ENCODE measurements at regions not wholly inside any gene's neighbourhood (a gene's known extent, or its start where the extent isn't known, plus 50 kb on each side); places are given as distances from the start of the nearest gene placed in this dataset.
"Not testable (repeated sequence)": the region's sequence is repeated elsewhere in the genome, so short reads cannot be mapped to it uniquely, and the experiment has no call there.

- ATAC-seq (replicated peaks in 1 of 2), result no peak
- Mint-ChIP-seq H3K4me3 (no peak overlapping the region), H3K36me3 (ENCODE audit: insufficient read depth in 2 of 2) (no peaks in the 10 kb centered on the region), H3K27me3 (ENCODE audit: low read depth) (no peaks in the 10 kb centered on the region), H3K27ac (no peak overlapping the region), H3K9me3 (no peaks in the 10 kb centered on the region), H3K4me1 (ENCODE audit: low read depth) (no peaks in the 10 kb centered on the region)
- no peak for DNase-seq
Measured at GRCh38 chr2:131754929-131755720, 227.4 kb downstream of the CCDC74A start.

GRCh38 chr2:131756141-131756907, 228.6 kb downstream of the CCDC74A start:
- no peak overlapping the region for H3K27ac Mint-ChIP-seq
- no peaks in the 10 kb centered on the region for H3K9me3 Mint-ChIP-seq
- ATAC-seq (replicated peaks in 1 of 2) (no peak), DNase-seq (no peak)
- H3K27me3 Mint-ChIP-seq (ENCODE audit: low read depth), result no peaks in the 10 kb centered on the region
- H3K36me3 Mint-ChIP-seq (ENCODE audit: insufficient read depth in 2 of 2), result no peaks in the 10 kb centered on the region
- H3K4me3 Mint-ChIP-seq, result no peak overlapping the region
- H3K4me1 Mint-ChIP-seq (ENCODE audit: low read depth), result no peaks in the 10 kb centered on the region

GRCh38 chr2:131758941-131759340, 231.3 kb downstream of the CCDC74A start:
- not testable (repeated sequence) for H3K4me1 Mint-ChIP-seq (ENCODE audit: low read depth); ATAC-seq (replicated peaks in 1 of 2); H3K27me3 Mint-ChIP-seq (ENCODE audit: low read depth); H3K4me3 Mint-ChIP-seq; H3K27ac Mint-ChIP-seq; H3K9me3 Mint-ChIP-seq; DNase-seq; H3K36me3 Mint-ChIP-seq (ENCODE audit: insufficient read depth in 2 of 2)

GRCh38 chr2:131774955-131775555, 247.4 kb downstream of the CCDC74A start:
- not testable (repeated sequence) for H3K4me3 Mint-ChIP-seq; H3K4me1 Mint-ChIP-seq (ENCODE audit: low read depth); DNase-seq; H3K9me3 Mint-ChIP-seq; H3K36me3 Mint-ChIP-seq (ENCODE audit: insufficient read depth in 2 of 2); H3K27me3 Mint-ChIP-seq (ENCODE audit: low read depth); H3K27ac Mint-ChIP-seq; ATAC-seq (replicated peaks in 1 of 2)

- not testable (repeated sequence) for ATAC-seq (replicated peaks in 1 of 2); H3K27ac Mint-ChIP-seq; H3K4me1 Mint-ChIP-seq (ENCODE audit: low read depth); H3K27me3 Mint-ChIP-seq (ENCODE audit: low read depth); H3K4me3 Mint-ChIP-seq; H3K9me3 Mint-ChIP-seq; DNase-seq; H3K36me3 Mint-ChIP-seq (ENCODE audit: insufficient read depth in 2 of 2)
Measured at GRCh38 chr2:131775903-131776506, 248.3 kb downstream of the CCDC74A start.

- DNase-seq; H3K27ac Mint-ChIP-seq; H3K4me1 Mint-ChIP-seq (ENCODE audit: low read depth); ATAC-seq (replicated peaks in 1 of 2); H3K9me3 Mint-ChIP-seq; H3K36me3 Mint-ChIP-seq (ENCODE audit: insufficient read depth in 2 of 2); H3K4me3 Mint-ChIP-seq: not testable (repeated sequence)
- H3K27me3 Mint-ChIP-seq (ENCODE audit: low read depth), result peaks cover 21% of the 10 kb centered on the region
Measured at GRCh38 chr2:131780446-131780845, 252.8 kb downstream of the CCDC74A start.

GRCh38 chr2:131801210-131801744, 273.6 kb downstream of the CCDC74A start:
- no peak overlapping the region for H3K27ac Mint-ChIP-seq
- ATAC-seq (replicated peaks in 1 of 2) (no peak), DNase-seq (peak in 1 of 2 donors; percentile 3)
- H3K36me3 Mint-ChIP-seq (ENCODE audit: insufficient read depth in 2 of 2), result no peaks in the 10 kb centered on the region
- peaks cover 14% of the 10 kb centered on the region for H3K27me3 Mint-ChIP-seq (ENCODE audit: low read depth)
- no peaks in the 10 kb centered on the region for H3K9me3 Mint-ChIP-seq
- H3K4me1 Mint-ChIP-seq (ENCODE audit: low read depth), result no peaks in the 10 kb centered on the region
- no peak overlapping the region for H3K4me3 Mint-ChIP-seq

- H3K27me3 Mint-ChIP-seq (ENCODE audit: low read depth), result peaks cover 14% of the 10 kb centered on the region
- not testable (repeated sequence) for H3K27ac Mint-ChIP-seq; H3K36me3 Mint-ChIP-seq (ENCODE audit: insufficient read depth in 2 of 2); H3K9me3 Mint-ChIP-seq; H3K4me1 Mint-ChIP-seq (ENCODE audit: low read depth)
- ATAC-seq (replicated peaks in 1 of 2) (peak; percentile 94 to 95), DNase-seq (peak; percentile 83 to 88)
- H3K4me3 Mint-ChIP-seq, result peak overlapping the region; percentile 74 to 77
Measured at GRCh38 chr2:131801745-131802350, 274.2 kb downstream of the CCDC74A start.

GRCh38 chr2:131802351-131802836, 274.7 kb downstream of the CCDC74A start:
- not testable (repeated sequence) for H3K4me1 Mint-ChIP-seq (ENCODE audit: low read depth); H3K9me3 Mint-ChIP-seq; H3K36me3 Mint-ChIP-seq (ENCODE audit: insufficient read depth in 2 of 2); H3K27ac Mint-ChIP-seq
- peak overlapping the region; percentile 74 to 77 for H3K4me3 Mint-ChIP-seq
- peak; percentile 70 to 83 for ATAC-seq (replicated peaks in 1 of 2)
- peak; percentile 17 to 62 for DNase-seq
- H3K27me3 Mint-ChIP-seq (ENCODE audit: low read depth), result peaks cover 14% of the 10 kb centered on the region

- not testable (repeated sequence) for ATAC-seq (replicated peaks in 1 of 2)
- peak overlapping the region in 1 of 2 donors; percentile 8 for H3K4me3 Mint-ChIP-seq
Measured at GRCh38 chr2:131803237-131803636, 275.5 kb downstream of the CCDC74A start.

GRCh38 chr2:131812605-131813004, 284.9 kb downstream of the CCDC74A start:
- not testable (repeated sequence) for H3K36me3 Mint-ChIP-seq (ENCODE audit: insufficient read depth in 2 of 2); H3K27ac Mint-ChIP-seq; H3K4me3 Mint-ChIP-seq; H3K4me1 Mint-ChIP-seq (ENCODE audit: low read depth); DNase-seq; ATAC-seq (replicated peaks in 1 of 2); H3K9me3 Mint-ChIP-seq
- H3K27me3 Mint-ChIP-seq (ENCODE audit: low read depth), result peaks cover 20% of the 10 kb centered on the region

More at GRCh38 chr2:131803237-131803636, 275.5 kb downstream of the CCDC74A start:
- H3K4me1 Mint-ChIP-seq (ENCODE audit: low read depth); H3K27ac Mint-ChIP-seq; H3K9me3 Mint-ChIP-seq; DNase-seq; H3K36me3 Mint-ChIP-seq (ENCODE audit: insufficient read depth in 2 of 2): not testable (repeated sequence)
- H3K27me3 Mint-ChIP-seq (ENCODE audit: low read depth), result peaks cover 14% of the 10 kb centered on the region

GRCh38 chr2:131813378-131813777, 285.7 kb downstream of the CCDC74A start:
- not testable (repeated sequence) for ATAC-seq (replicated peaks in 1 of 2); H3K4me1 Mint-ChIP-seq (ENCODE audit: low read depth); DNase-seq; H3K27ac Mint-ChIP-seq; H3K36me3 Mint-ChIP-seq (ENCODE audit: insufficient read depth in 2 of 2); H3K4me3 Mint-ChIP-seq; H3K9me3 Mint-ChIP-seq
- peaks cover 20% of the 10 kb centered on the region for H3K27me3 Mint-ChIP-seq (ENCODE audit: low read depth)

Measured in activated T-cell treated with anti-CD3 and anti-CD28 coated beads, Interleukin-2, amount 50 U/mL, for 72 hours (primary cell).